Superior temporal gyrus (tissue), 1 donor: ENCODE measurements at regions not wholly inside any gene's neighbourhood (a gene's known extent, or its start where the extent isn't known, plus 50 kb on each side); places are given as distances from the start of the nearest gene placed in this dataset.

ENCODE experiments used
- DNase-seq: peaks from one replicate; pipeline ENCODE4 v3.0.0-alpha.2; 2016; ENCODE audit errors: extremely low spot score

DNA sequence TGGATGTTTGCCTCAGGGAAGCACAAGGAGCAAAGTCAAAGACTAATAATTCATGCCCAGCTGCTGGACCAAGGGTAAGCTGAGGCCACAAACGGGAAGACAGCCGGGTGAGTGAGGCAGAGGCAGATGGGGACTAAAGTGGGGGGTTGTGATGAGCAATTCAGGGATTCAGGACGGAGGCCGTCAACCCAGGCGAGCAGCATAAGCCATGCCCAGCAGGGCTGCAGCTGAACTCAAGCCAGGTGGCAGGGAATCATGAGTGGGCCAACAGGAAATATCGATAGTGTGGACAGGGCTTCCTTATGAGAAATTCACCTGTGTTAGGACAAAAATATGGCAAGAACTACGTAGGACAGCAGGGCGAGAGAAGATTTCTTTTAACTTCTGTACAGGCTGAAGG, 246.8 kb downstream of the CDC5L start:
- no peak for DNase-seq

DNA sequence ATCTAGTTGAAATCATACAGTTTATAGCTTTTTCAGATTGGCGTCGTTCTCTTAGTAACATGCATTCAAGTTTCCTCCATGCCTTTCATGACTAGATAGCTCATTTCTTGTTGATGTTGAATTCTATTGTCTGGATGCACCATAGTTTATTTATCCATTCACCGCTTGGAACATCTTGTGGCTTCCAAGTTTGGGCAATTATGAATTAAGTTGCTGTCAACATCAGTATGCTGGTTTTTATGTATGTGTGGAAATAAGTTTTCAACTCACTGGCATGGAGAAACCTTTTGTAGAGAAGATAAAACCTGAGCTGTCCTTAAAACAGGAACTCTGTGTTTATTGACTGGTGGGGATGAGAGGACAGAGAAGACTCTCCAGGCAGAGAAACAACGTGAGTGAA, 248.0 kb downstream of the CDC5L start:
- DNase-seq = no peak

DNA sequence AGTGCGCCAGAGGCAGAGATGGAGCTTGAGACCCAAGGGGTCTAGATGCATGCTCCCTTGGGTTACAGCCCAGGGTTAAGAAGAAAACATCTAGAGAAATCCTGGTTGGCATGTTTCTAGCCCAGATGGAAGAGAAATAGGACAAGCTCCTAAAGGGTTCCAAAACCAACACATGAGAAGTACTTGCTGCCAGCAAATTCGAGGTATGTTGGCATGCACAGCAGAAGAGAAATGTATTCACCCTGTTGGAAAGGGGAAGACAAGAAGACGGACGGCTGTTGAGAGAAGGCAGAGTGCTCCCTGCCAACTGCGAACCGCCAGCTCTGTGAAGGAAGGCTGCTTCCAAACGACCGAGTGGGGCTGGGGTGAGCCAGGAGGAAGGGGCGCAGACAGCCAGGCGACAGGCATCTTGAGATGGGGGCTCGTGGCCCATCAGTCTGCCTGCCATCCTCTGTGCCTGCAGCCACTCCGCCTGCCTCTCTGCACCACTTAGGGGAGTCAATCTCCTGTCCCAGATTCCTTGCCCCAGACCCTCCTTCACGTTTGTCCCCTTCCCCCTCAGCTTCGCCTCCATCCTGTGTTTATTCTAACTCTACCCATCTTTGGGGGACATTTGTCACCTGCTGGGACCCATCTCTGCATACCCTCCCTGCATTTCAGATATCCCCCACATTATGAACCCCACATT, 249.2 kb downstream of the CDC5L start:
- DNase-seq = no peak

DNA sequence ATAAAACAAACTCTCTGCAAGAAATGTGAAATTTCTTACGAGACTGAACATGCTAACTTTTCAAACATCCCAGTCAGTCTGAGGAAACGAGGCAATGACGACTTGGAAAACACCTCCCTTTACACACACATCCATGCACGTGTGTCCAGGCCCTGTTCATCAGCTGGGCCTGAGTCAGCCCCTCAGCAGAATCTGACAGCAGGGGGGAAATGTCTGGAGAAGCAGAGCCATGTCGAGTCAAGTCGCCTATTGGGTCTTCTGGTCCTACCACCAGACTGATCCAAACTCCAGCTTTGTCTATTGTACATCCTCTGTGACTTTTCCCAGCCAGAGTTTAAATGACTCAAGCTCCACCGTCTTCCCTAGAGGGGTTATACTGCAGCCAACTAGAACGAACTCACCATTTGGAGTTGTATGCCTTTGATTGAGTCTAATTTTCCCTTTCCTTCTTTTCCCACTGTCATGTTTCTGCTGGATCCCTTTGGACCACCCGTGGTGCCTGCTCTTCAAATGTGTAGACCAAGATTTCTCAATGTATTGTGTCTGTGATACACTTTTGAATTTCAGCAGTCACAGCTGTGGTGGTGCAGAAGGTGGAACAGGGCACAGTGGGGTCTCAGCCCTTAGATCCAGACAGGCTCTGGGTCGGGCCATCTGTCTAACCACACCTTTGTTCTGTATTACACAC, 254.0 kb downstream of the CDC5L start:
- no peak for DNase-seq

DNA sequence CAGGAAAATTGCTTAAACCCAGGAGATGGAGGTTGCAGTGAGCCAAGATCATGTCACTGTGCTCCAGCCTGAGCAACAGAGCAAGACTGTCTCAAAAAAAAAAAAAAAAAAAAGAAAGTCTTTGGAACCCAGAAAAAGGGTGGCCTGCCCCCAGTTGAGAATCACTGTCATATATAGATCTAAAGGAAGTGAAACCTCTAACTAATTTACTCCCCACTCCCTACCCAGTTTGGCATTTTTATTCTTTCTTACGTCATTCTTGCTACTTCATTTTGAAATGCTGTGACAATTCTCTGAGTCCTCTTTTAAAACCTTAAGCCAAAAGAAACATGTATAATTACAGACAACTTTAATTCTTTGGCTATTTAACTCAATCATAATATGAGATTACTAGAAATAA, 254.8 kb downstream of the CDC5L start:
- DNase-seq = no peak

DNA sequence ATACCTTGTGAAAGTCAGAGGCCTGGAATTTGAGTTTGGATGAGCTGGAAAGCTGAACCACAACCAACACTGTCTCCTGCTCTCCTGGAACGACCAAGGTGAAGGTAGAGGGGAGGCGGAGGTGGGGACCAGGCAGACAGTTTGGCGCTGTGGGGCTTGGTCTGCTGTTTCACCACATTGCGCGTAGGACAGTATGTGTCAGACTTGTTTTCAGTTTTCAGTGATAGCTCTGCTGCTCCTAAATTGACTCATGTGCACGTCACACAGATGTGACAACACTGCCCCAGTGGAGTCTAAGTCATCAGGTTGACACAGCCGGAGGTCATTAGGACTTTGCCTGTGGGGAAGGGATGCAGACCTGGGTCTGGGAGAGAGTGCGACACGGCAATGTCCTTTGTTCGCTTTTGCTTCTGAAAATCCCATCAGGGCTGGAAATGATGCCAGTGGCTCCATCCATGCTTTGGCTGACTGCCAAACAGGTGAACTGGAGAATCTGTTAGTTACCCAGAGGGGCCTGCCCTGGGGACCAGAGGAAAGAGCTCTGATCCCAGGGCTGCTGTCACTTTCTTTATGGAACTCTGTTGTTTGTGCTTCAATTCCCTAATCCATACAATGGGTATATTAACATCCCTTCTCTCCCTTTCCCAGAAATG, 255.5 kb downstream of the CDC5L start:
- no peak for DNase-seq

DNA sequence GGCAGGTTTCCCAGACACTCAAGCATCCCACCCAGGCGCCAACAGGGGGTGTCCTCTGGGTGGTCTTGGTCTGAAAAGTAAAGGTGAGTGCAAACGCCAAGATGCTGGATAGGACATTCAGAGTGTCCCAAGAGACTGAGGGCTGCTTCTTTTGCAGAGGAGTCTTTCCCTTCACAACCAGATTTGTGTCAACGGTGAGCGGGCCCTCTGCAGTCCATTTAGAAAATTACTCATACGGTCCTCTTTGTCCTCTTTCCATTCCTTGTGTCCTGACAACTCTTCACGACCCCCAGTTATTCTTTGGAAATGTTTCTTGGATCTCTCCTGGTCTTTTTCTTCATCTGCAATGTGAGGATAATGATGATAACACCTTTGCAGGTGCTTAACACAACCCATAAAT, 257.8 kb downstream of the CDC5L start:
- DNase-seq = no peak

DNA sequence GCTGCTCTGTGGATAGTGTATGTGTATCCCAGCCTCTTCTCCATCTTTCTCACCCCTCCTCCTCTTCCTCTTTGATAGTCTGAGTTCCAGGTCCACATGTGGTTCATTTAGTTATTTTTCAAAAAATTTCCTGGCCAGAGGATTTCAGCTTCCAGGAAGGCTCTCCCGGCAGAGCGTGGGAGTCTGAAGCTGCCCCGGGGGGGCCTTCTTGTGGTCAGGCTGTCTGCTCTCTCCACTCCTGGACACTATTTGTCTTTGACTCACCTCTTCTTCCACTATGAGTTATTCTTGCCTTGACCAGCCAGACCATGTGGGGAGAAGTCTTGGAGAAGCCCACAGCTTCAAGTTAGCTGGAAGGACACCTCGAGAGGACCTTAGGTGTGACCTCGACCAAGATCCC, 258.8 kb downstream of the CDC5L start:
- DNase-seq = no peak

DNA sequence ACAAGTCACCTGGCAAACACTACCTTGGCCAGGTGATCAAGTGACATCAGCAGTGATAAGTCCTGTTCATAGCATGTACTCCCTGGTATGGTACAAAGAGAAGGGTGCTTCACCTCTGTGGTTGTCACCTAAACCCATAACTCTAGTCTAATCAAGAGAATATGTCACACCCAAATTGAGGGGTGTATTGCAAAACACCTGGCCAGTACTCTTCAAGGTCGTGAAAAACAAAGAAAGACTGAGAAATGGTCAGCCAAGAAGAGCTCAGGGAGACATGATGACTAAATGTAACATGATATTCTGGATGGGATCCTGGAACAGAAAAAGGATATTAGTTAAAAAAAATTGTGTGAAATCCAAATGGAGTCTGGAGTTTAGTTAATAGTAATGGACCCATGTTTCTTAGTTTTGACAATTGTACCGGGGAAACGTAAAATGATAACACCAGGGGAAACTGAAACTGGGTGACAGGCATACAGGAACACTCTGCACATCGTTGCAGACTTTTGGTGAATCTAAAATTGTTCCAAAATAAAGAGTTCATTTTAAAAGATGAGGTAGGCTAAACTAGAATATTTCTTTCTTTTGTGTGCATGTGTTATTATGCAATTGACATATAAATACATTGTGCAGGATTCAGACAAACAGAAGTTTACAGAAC, 262.0 kb downstream of the CDC5L start:
- no peak for DNase-seq

DNA sequence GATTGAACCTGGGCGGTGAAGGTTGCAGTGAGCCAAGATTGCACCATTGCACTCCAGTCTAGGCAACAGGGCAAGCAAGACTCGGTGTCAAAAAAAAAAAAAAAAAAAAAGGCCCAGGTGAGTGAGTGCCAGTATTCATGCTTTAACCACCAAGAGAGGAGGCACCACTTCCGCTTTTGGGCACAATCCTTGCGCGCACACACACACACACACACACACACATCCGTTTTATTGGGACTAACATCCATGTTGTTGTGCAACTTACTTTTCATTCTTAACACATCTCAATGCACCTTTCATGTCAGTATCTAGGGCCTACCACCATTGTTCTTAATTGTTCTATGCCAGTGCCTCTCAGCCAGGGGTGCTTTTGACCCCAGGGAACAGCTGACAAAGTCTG, 263.0 kb downstream of the CDC5L start:
- DNase-seq = no peak

DNA sequence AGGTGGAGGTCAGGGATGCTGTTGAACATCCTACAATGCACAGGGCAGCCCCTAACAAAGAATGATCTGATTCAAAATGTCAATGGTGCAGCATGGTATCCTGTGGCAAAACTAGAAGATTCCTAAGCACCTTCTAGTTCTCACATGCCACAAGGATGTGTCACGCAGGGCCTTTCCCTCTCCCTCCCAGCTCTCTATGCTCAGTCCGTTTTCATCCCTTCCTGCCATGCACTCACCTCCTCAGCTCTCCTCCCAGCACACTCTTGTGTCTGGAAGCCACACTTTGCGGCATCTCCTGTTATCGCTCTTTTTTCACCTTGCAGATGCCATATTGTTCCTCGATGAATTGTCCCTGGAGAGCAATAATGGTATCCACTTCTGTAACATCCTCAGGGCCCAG, 263.4 kb downstream of the CDC5L start:
- DNase-seq = no peak

DNA sequence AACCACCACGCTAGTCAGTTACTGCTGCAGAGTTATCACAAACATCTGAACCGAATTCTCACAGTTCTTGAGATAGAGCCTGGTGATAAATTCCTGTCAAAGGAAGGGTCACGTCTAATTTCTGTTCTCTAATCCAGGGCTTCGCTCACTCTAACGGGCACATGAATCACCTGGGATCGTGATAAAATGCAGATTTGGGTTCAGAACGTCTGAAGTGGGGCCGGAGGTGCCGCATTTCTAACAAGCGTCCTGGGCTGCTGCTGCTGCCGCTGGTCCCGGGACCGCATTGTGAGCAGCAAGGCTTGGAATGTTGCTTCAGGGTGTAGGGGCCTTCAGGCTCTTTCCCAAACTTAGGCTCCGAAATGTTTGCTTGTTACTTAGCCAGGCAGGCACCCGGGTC, 264.1 kb downstream of the CDC5L start:
- DNase-seq = no peak

DNA sequence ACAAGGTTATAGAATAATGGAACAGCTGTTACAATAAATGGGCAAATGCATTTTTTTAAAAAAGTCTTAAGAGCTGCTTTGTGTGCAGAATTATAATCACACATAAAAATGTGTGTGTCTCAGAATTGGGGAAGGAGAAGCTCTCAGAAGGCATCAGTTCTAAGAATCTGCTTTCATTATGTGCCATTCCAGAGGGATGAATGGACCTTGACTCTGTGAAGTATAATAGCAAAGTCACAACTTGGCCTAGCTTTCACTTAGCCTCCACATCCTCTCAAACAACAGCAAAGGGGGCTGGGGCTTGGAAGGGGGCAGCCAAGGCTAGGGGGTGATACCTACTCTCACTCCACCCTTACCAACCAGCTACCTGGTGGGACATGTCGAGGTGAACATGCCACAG, 265.0 kb downstream of the CDC5L start:
- DNase-seq = no peak

DNA sequence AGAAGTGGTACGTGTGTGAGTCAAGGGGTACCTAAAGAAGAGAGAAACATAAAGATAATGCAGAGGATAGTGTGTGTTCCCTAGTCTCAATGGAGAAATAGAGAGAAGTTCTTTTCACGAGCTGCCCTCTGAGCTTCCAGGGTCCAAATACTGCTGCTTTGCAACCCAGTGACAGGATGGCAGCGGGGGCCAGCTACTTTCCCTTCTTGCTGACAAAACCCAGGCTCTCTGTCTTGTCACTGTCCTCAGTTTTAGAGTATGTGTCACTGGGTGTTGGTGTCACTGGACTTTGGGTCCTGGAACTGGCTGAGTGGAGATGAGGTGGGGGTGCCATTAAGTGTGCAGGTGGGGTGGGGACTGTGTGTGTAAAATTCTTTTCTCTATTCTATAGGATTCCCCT, 265.6 kb downstream of the CDC5L start:
- DNase-seq = no peak

DNA sequence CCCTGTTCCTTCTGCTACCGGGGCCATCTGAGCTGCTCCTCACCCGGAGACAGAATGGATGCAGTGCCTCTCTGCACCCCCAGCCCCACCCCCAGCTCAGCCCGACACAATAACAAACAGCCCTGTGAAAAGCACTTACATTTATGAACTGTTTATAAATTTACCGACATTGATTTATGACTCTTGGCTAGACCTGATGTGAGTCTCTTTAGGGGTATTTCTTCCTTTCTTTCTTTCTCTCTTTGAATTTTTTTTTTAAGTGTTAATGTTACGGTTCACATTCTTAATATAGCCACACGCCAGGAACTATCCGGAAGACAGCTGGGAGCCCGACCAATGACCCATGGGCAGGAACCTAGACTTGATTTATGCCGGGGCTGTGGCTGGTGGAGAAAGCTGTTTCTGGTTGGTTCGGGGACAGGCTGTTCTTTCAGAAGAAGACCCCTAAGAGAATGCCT, 266.3 kb downstream of the CDC5L start:
- no peak for DNase-seq

DNA sequence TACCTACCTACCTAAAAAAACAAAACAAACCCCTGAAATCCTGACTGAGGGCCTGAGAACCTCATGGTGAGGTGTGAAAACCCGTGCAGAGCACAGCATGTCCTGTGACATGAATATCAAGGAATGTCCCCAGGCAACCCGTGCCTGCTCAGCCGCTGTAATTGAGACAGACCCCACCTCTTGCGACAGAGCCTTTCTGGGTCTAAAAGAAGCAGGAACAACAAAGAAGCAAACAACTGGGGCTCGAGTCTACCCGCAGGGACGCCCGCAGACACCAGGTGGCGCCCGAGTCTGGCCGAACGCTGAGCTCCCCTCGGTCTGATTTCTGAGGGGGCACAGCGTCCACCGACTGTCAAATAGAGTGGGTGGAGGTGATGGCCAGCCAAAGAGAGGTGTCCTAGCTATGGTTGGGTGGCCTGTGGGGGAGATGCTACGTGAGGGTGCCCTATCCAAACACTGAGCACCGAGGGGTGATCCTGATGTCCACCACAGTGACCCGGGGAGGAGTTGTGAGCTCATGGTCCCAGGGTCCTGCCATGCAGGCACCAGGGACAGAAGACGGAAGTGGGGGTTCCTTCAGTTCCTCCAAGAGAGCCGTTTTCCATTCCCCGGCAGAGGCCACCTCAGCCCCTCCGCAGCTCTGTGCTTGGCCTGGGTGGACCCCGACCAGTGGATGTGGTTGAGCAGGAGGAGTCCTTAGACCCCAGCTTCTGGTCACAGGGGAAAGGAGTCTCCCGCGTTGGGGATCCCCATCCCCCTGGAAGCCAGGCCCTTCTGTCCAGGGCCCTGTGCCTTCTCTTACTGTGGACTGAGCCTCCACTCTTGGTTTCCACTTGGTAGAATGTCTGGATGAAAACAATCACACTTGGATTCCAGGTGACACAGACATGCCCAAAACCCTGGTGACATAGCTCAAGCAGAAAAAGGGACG, 268.2 kb downstream of the CDC5L start:
- peak; percentile 78 for DNase-seq

DNA sequence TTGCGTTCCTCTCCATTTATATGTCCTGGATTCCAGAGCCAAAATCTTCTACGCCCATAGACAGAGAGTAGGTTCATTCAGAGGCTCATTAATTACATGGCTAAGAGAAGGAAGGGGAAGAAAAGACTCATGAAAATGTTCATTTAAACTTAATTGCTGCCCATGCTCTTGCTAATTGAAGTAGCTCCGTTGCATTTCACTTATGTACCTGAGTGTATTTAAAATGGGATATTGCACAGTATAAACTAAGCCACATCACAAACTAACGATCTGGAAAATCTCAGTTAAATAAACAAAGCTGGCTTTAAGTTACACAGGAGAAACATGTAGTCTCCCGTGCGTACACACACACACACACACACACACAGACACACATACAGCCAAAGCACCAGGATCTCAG, 269.2 kb downstream of the CDC5L start:
- DNase-seq = no peak

DNA sequence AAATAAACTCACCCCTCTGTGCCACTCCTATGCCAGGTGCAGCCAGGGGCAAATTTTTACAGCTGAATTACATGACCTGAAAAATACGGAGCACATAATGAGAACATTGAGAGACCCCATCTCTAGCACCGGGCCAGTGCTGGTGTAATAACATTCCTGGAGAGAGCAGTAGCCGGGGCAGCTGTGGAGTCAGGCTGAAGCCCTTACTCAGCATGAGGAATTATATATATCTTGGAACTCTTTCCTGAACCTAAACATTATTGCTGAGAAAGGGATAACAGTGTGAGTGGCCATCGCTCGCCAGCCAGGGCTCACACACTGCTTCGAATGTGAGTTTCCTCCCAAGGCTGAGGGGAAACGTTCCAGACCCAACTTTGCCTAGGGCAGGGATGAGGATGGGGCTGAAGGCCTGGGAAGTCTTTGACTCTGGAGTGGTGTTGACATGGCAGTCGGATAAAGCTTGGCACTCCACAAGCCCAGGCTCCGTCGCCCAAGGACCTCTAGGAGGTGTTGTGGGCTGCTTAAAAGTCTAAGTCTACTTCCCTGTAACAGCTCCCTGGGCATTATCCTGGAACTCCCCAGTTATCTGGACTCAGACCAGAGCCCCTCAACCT, 269.8 kb downstream of the CDC5L start:
- no peak for DNase-seq

DNA sequence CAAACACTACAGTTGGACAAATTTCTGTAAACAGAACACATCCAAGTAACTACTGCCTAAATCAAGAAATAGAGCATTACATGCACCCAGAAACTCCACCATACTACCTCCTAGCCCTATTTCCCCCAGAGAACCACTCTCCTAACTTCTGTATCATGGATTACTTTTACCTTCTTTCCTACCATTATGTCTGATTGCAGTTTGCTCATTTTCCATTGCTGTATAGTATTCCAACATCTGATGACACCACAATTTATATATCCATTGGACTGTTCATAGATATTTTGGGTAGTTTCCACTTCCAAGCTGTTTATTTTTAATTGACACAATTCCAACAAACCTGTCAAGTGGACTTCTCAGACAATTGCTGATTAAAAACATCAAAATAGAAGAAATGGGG, 271.1 kb downstream of the CDC5L start:
- DNase-seq = no peak

DNA sequence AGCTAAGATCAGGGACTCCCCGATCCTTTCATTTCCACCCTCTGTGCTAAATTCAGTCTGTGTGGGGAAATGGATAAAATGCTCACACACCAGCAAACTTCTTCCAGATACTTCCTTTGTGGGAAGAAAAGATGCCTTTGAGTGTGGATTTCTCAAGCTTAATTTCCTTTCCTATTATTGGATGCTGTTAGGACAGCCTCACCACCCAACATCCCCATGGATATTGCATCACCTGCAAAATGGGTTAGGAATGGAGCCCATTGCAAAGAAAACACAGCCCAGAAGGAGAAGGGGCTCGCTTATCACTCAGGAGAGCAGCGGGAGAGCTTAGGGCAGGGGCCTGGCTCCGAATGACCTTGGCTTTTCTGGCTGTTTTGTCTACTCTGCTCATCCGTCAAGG, 272.2 kb downstream of the CDC5L start:
- DNase-seq = no peak

DNA sequence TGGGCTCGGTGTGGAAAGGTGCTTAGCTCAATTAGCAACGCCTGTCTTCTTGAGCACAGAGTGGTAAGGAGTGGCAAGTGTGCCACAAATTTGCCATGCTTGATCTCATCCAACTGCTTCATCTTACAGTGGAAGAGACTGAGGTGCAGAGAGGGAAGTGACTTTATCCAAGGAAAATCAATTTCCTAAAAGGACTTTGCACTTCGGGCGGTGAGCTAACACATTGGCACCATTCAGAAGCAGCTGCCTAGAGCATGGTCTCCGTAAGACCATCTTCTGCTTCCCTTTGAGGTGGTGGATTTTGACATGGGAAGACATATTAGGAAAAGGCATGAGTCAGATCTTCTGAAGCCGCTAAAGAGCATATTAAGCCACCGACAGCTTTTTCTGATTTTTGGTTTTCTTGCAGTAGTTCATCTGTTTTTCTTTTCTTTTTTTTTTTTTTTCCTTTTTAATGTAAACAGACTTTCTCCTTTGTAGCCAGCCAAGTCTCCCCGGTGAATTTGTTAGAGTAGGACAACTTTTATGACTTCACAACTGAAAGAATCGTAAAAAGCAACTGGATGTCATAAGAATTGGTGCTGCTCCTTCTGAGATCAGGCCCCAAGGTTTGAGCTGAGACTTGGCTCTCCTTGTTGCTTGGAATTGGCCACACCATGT, 273.2 kb downstream of the CDC5L start:
- no peak for DNase-seq
